ENCODE measurements at regions not wholly inside any gene's neighbourhood (a gene's known extent, or its start where the extent isn't known, plus 50 kb on each side); places are given as distances from the start of the nearest gene placed in this dataset.
"Not testable (repeated sequence)": the region's sequence is repeated elsewhere in the genome, so short reads cannot be mapped to it uniquely, and the experiment has no call there.

DNA sequence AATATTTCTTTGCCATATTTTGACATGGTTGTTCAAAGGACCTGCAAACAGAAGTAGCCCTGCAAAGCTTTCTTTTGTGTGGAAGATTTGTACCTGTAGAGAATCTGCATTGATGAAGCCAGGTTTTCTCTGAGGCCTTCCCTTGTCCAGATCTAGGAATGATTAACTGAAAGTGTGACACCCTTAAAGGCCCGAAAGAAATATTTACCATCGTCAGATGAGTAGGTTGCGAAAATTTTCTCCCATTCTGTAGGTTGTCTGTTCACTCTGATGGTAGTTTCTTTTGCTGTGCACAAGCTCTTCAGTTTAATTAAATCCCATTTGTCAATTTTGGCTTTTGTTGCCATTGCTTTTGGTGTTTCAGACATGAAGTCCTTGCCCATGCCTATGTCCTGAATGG lies 439.0 kb downstream of the SMARCA1 start:
- TF ChIP-seq, protein P1, sequence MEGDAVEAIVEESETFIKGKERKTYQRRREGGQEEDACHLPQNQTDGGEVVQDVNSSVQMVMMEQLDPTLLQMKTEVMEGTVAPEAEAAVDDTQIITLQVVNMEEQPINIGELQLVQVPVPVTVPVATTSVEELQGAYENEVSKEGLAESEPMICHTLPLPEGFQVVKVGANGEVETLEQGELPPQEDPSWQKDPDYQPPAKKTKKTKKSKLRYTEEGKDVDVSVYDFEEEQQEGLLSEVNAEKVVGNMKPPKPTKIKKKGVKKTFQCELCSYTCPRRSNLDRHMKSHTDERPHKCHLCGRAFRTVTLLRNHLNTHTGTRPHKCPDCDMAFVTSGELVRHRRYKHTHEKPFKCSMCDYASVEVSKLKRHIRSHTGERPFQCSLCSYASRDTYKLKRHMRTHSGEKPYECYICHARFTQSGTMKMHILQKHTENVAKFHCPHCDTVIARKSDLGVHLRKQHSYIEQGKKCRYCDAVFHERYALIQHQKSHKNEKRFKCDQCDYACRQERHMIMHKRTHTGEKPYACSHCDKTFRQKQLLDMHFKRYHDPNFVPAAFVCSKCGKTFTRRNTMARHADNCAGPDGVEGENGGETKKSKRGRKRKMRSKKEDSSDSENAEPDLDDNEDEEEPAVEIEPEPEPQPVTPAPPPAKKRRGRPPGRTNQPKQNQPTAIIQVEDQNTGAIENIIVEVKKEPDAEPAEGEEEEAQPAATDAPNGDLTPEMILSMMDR (IDR thresholded peaks at IDR 0.05) = not testable (repeated sequence)
- TF ChIP-seq POLR2A (IDR thresholded peaks at IDR 0.05) = not testable (repeated sequence)

All from Peyer's patch (tissue), 4 donors.